Esophagus squamous epithelium (tissue), 5 donors: ENCODE measurements at regions not wholly inside any gene's neighbourhood (a gene's known extent, or its start where the extent isn't known, plus 50 kb on each side); places are given as distances from the start of the nearest gene placed in this dataset.
"Not testable (repeated sequence)": the region's sequence is repeated elsewhere in the genome, so short reads cannot be mapped to it uniquely, and the experiment has no call there.

ENCODE experiments used
- DNase-seq: peaks from one replicate; lab custom pipeline; 2025; lab: John Stamatoyannopoulos, UW
- H3K27ac ChIP-seq, 4 donors: fragments of 200-600 bp; sonication (generic); one replicate each; pipeline ENCODE4 v1.5.1; 2016 to 2019; ENCODE audit warnings: mild to moderate bottlenecking in 1 of 4
- H3K27me3 ChIP-seq, 4 donors: fragments of 200-600 bp; sonication (generic); 1 replicate in 3 of 4; 2 replicates in 1 of 4; pipeline versions ENCODE4 v1.5.1 to v1.6.0; 2017 to 2021; ENCODE audit warnings: antibody characterized with exemption in 1 of 4
- H3K36me3 ChIP-seq, 3 donors: fragments of 200-600 bp; sonication (generic); one replicate each; pipeline ENCODE4 v1.5.1; 2016 to 2019
- H3K4me1 ChIP-seq, 3 donors: fragments of 200-600 bp; sonication (generic); one replicate each; pipeline ENCODE4 v1.5.1; 2017 to 2019
- H3K4me3 ChIP-seq, 4 donors: fragments of 200-600 bp; sonication (generic); 1 replicate in 3 of 4; 2 replicates in 1 of 4; pipeline ENCODE4 v1.5.1; 2016 to 2019; ENCODE audit warnings: mild to moderate bottlenecking in 2 of 4, moderate library complexity in 1 of 4
- H3K9me3 ChIP-seq, 3 donors: fragments of 200-600 bp; sonication (generic); one replicate each; pipeline ENCODE4 v1.5.1; 2016 to 2019
- CTCF ChIP-seq, 6 experiments: fragments of 450-650 bp in 4 of 6; fragments of 200-600 bp in 2 of 6; sonication (generic) in 2 of 6; IDR thresholded peaks; one replicate each; pipeline ENCODE4 v1.5.1; 2016 to 2019; ENCODE audit warnings: antibody characterized with exemption in 6 of 6, mild to moderate bottlenecking in 4 of 6, moderate library complexity in 4 of 6
- POLR2A ChIP-seq, 4 donors: fragments of 450-650 bp; IDR thresholded peaks; one replicate each; pipeline ENCODE4 v1.6.1; 2017; ENCODE audit warnings: antibody characterized with exemption in 4 of 4, mild to moderate bottlenecking in 4 of 4, moderate library complexity in 3 of 4
- WGBS, 2 donors: methylation state at CpG; one replicate each; pipeline ENCODE4 v1.1.5; 2018; 5-methylcytosine and 5-hydroxymethylcytosine counted together
- intact Hi-C: fragments of 100-400 bp; cut with DNase I; formaldehyde crosslinking; loops from one replicate; pipeline ENCODE4 v1.15.0; 2022
- donor health status: DM: yes; HTN: yes; CAD: no.

GRCh38 chr12:72974954-72975555 is 702.9 kb downstream of the TRHDE start:
- H3K9me3 ChIP-seq, result peaks cover 0 to 4% (median 4%) of the 10 kb centered on the region in 3 donors
- no peaks in the 10 kb centered on the region for H3K4me1 ChIP-seq
- no peak overlapping the region for H3K27ac ChIP-seq
- 73 to 79% methylated on average over 10 of the region's 10 CpGs for WGBS, 2 donors
- no peak overlapping the region for H3K4me3 ChIP-seq
- no peak for DNase-seq
- TF ChIP-seq CTCF (IDR thresholded peaks at IDR 0.05) (no peak), POLR2A (IDR thresholded peaks at IDR 0.05) (no peak)
- H3K36me3 ChIP-seq, result no peaks in the 10 kb centered on the region
- intact Hi-C loops, result no loop called here
- H3K27me3 ChIP-seq, result no peaks in the 10 kb centered on the region

- H3K36me3 ChIP-seq, result no peaks in the 10 kb centered on the region
- H3K27ac ChIP-seq, result no peak overlapping the region
- peaks cover 0 to 4% (median 4%) of the 10 kb centered on the region in 3 donors for H3K9me3 ChIP-seq
- no peaks in the 10 kb centered on the region for H3K4me1 ChIP-seq
- no peaks in the 10 kb centered on the region for H3K27me3 ChIP-seq
- WGBS, 2 donors, result 88 to 98% methylated on average over 4 of the region's 4 CpGs
- no peak for DNase-seq
- no peak overlapping the region for H3K4me3 ChIP-seq
- TF ChIP-seq POLR2A (IDR thresholded peaks at IDR 0.05) (no peak), CTCF (IDR thresholded peaks at IDR 0.05) (no peak)
- intact Hi-C loops, result no loop called here
Measured at GRCh38 chr12:72978999-72979398, 706.8 kb downstream of the TRHDE start.

GRCh38 chr12:72982356-72982755 is 710.2 kb downstream of the TRHDE start:
- 66 to 71% methylated on average over 5 of the region's 5 CpGs for WGBS, 2 donors
- H3K27me3 ChIP-seq, result no peaks in the 10 kb centered on the region
- H3K4me1 ChIP-seq, result no peaks in the 10 kb centered on the region
- no peaks in the 10 kb centered on the region for H3K36me3 ChIP-seq
- DNase-seq, result no peak
- no peak overlapping the region for H3K4me3 ChIP-seq
- no peak for TF ChIP-seq POLR2A (IDR thresholded peaks at IDR 0.05)
- no peak for TF ChIP-seq CTCF (IDR thresholded peaks at IDR 0.05)
- H3K27ac ChIP-seq, result no peak overlapping the region
- intact Hi-C loops, result no loop called here
- no peaks in the 10 kb centered on the region for H3K9me3 ChIP-seq

- Histone ChIP-seq H3K27ac (no peak overlapping the region), H3K36me3 (no peaks in the 10 kb centered on the region), H3K9me3 (no peaks in the 10 kb centered on the region), H3K4me1 (no peaks in the 10 kb centered on the region), H3K27me3 (no peaks in the 10 kb centered on the region), H3K4me3 (no peak overlapping the region)
- 65 to 68% methylated on average over 1 of the region's 1 CpG for WGBS, 2 donors
- TF ChIP-seq POLR2A (IDR thresholded peaks at IDR 0.05), result no peak
- no peak for TF ChIP-seq CTCF (IDR thresholded peaks at IDR 0.05)
- intact Hi-C loops, result no loop called here
- no peak for DNase-seq
Measured at GRCh38 chr12:72986963-72987362, 714.8 kb downstream of the TRHDE start.

- Histone ChIP-seq H3K4me1 (no peaks in the 10 kb centered on the region), H3K4me3 (no peak overlapping the region), H3K9me3 (no peaks in the 10 kb centered on the region), H3K36me3 (no peaks in the 10 kb centered on the region), H3K27ac (no peak overlapping the region), H3K27me3 (no peaks in the 10 kb centered on the region)
- DNase-seq, result no peak
- intact Hi-C loops, result no loop called here
- WGBS, 2 donors, result 54 to 56% methylated on average over 4 of the region's 4 CpGs
- TF ChIP-seq CTCF (IDR thresholded peaks at IDR 0.05), result no peak
- no peak for TF ChIP-seq POLR2A (IDR thresholded peaks at IDR 0.05)
Measured at GRCh38 chr12:72989458-72989947, 717.3 kb downstream of the TRHDE start.

- H3K4me1 ChIP-seq, H3K4me3 ChIP-seq, H3K27me3 ChIP-seq, intact Hi-C loops, H3K36me3 ChIP-seq, H3K27ac ChIP-seq, H3K9me3 ChIP-seq, DNase-seq: not testable (repeated sequence)
Measured at GRCh38 chr12:72995029-72995428, 722.9 kb downstream of the TRHDE start.
